Kidney glomerular epithelial cell (primary cell): ENCODE measurements at regions not wholly inside any gene's neighbourhood (a gene's known extent, or its start where the extent isn't known, plus 50 kb on each side); places are given as distances from the start of the nearest gene placed in this dataset.
"Not testable (repeated sequence)": the region's sequence is repeated elsewhere in the genome, so short reads cannot be mapped to it uniquely, and the experiment has no call there.

Experiments used
- DNase-seq: peaks from one replicate; lab custom pipeline; 2025; lab: John Stamatoyannopoulos, UW

DNA sequence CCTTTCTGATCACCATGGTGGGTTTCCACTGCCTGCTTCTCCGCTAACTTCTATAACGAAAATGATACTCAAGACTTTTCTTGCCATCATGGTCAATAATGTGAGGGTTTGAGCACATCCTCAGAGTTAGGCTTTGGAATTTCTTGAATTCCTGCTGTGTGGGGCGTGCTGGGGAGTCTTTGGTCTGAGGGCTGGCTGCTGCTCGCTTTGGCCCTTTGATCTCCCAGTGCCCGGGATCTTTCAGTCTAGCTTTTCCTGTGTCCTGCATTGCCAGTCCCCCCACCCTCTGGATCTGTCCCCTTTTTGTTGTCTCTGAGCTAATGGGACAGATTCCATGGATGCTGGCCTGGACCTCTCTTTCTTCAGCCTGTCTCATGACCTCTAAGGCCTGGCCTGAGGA, 182.6 kb downstream of the NPIPA7 start:
- DNase-seq: not testable (repeated sequence)

DNA sequence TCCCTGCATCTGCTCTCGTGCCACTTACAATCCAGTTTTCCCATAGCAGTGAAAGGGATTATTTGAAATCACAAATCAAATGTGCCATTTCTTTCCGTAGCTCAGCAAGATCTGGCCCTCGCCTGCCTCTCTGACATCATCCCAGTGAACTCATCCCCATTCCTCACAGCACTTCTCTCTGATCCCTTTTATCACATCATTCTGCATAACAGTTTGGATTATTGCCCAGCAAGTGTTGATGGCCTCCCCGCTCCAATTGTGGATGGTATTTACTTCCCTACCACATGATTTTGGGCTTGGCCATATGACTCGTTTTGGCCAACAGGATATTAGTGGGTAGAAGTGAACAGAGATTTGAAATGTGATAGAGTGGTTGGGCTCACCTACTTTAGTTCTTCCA, 185.0 kb downstream of the NPIPA7 start:
- DNase-seq: not testable (repeated sequence)

DNA sequence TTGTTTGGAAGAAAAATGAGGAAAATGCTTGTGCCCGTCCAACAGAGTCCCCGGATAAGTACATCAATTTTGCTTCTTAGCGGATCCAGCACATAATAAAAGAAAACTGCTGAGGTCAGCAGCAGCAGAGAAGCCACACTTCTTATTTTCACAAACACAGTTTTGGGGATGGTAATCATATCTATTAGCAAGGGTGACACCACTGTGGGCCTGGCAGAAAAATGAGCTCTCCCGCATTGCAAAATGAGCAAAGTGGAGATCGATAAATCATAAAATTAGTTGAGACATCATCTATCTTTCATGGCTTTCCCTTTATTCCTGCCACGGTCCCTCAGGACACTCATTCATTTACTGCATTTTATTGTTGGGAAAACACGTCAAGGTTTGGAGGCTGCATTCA, 186.4 kb downstream of the NPIPA7 start:
- not testable (repeated sequence) for DNase-seq

DNA sequence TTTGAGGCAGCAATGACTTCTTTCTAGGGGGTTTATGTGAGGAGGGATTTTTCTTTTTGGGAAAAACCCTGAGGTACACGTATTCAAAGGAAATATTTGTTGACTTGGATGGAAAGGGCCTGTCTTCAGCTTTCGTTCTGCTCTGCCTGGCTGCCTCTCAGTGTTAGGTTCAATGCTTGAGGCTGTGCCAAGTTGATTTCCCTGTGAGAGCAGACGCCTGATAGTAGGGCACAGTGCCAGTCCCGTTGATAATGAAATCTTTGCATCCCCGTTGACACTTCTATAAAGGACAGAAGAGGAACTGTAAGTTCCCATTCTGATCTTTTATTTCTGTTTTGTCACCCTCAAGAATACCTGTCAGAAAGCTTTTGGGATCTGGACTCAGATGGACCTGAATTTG, 191.1 kb downstream of the NPIPA7 start:
- not testable (repeated sequence) for DNase-seq

DNA sequence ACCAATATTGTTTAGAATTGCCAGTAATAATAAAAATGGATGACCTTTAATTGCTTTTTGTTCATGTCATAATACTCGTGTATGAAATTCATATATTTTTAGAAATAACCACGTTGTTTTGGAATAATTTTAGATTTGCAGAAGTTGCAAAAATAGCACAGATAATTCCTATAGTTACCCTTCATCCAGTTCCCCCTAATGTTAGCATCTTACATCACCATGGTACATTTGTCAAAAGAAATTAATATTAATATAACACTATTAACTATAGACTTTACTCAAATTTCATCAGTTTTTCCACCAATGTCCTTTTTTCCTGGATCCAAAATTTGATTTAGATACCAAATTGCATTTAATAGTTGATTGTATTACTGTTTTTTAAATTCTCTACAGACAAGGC, 191.9 kb downstream of the NPIPA7 start:
- not testable (repeated sequence) for DNase-seq

DNA sequence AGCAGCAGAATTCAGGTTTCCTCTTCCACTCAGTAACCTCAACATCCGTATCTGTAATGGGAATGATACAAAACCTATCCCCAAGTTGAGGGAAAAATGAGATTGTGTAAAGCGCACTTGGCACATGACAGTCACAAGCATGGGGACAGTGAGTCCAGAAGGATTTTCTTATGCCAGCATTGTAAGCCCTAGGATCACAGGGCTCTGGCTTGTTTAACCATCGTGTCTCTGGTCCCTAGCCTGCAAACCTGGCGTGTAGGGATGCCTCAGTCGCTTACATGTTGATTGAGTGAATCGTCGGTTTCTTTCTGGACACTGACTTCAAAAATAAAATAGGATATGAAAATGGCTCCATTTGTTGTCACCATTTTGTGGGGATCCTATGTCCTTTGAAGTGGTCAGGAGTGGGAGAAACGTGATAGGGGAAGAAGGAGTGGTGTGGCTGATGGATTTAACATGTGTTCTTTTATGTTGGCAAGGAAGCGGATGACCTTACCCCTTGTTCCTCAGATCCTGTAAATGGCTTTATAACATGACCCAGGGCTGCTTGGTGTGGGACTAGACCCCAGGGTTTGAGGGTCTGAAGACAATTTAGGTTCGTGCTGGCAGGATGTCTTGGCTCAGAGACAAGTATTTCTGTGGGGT, 193.3 kb downstream of the NPIPA7 start:
- DNase-seq: not testable (repeated sequence)

DNA sequence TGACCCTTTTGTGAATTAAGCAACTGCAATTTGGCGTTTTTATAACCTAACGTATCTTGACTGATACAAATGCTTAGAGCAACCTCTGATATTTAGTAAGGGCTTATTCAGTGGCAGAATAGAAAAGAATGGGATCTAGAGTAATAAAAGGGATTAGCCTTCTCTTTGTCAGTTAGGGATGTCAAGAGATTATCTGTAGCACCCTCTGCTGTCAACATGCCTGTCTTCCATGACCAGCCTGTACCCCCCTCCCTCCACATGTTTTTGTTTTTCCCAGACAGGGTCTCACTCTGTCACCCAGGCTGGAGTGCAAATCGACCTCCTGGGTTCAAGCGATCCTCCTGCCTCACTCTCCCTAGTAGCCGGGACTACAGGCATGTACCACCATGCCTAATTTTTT, 198.1 kb downstream of the NPIPA7 start:
- DNase-seq: not testable (repeated sequence)

DNA sequence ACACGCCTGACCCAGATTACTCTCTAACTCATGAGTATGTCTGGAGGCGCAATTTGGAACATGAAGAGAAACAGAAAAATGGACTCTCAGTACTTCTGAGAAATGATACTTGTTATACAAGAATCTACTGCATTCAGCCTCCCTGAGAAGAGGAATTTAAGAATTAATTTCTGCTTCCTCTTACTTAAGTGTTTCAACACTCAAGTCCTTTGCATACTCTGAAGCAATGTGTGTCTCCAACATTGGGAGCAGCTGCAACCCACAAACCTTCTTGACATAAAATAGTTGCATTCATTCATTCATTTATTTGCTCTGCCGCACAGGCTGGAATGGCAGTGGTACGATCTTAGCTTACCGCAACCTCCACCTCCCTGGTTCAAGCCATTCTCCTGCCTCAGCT, 199.8 kb downstream of the NPIPA7 start:
- no peak for DNase-seq

DNA sequence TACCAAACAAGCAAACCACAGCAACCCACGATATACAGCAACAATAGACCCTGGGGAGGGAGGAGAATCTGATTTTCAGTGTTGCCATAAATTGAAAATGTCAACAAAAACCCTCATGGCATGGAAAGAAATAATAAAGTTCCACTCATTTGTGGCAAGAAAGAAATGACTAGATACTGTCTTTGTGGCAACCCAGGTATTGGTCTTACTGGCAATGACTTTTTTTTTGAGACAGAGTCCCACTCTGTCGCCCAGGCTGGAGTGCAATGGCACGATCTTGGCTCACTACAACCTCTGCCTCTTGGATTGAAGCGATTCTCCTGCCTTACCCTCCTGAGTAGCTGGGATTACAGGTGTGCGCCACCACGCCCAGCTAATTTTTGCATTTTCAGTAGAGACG, 204.0 kb downstream of the NPIPA7 start:
- DNase-seq: not testable (repeated sequence)

DNA sequence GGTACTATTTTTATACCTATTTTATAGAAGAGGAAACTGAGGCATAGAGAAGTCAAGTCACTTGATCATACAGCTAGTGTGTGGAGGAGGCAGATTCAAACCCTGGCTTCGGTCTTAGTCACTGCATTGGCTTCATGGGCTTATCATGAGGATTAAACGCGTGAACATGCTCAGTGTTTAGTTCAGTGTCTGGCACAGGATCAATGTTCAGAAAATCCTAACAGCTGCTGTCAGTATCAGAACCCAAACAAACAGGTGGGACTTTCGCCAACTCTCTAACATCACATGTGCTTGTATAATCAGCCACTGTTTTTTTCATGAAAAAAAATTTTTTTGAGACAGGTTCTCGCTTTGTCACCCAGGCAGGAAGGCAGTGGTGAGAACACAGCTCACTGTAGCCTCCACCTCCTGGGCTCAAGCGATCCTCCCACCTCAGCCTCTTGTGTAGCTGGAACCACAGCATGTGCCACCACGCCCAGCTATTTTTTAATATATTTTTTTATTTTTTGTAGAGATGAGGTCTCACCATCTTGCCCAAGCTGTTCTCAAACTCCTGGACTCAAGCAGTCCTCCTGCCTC, 207.2 kb downstream of the NPIPA7 start:
- not testable (repeated sequence) for DNase-seq

DNA sequence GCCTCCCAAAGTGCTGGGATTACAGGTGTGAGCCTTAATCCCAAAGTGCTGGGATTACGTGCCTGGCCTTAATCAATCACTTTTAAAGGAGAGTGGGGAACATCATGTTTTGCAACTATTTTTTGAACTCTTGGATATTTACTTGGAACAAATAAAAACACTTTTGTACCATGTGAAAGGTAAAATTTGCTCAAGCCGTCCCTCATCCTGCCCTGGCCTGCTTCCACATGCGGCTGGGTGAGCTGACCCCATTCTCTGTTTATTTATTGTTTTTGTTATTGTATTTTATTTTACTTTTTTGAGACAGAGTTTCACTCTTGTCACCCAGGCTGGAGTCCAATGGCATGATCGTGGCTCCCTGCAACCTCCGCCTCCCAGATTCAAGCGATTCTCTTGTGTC, 208.0 kb downstream of the NPIPA7 start:
- not testable (repeated sequence) for DNase-seq

DNA sequence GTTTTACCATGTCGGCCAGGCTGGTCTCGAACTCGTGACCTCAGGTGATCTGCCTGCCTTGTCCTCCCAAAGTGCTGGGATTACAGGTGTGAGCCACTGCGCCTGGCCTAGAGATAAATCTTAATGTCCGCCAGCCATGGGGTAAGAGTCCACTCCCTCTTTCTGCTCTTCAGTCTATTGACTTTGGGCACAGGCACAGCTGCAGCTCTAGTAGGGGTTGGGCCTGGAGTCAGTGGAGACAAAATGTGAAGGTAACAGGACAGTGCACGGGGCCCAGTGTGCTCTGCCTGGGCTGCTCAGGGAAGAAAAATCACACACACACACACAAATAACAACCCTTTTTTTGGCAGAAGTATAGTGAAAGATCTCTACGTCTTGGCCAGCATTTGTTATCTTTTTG, 209.5 kb downstream of the NPIPA7 start:
- not testable (repeated sequence) for DNase-seq

DNA sequence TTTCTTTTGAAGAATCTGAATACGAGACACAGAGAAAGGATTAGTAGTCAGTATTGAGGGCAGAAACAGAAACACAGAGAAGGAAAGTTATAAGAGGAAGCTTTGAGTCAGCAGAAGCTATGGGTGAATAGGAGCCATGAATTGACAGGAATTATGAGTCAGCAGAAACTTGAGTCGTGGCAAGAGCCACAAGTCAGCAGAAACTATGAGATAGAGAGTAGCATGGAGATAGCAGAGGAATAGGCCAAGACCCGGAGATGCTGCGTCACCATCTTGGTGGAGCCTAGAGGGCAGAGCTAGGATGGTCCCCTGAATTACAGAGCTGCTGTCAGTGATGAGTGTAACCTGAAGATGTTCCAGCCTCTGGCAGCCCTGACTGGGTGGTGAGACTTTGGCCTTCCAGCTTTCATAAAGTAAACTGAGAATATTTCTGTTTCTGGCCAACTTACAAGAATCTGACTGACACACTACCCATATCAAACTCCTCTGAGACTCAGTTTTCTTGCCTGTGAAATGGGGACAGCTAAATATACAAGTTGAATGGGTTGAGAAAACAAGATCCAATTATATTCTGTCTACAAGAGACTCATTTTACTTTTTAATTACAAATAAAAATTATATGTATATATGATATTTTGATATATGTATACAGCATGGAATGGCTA, 211.8 kb downstream of the NPIPA7 start:
- not testable (repeated sequence) for DNase-seq

DNA sequence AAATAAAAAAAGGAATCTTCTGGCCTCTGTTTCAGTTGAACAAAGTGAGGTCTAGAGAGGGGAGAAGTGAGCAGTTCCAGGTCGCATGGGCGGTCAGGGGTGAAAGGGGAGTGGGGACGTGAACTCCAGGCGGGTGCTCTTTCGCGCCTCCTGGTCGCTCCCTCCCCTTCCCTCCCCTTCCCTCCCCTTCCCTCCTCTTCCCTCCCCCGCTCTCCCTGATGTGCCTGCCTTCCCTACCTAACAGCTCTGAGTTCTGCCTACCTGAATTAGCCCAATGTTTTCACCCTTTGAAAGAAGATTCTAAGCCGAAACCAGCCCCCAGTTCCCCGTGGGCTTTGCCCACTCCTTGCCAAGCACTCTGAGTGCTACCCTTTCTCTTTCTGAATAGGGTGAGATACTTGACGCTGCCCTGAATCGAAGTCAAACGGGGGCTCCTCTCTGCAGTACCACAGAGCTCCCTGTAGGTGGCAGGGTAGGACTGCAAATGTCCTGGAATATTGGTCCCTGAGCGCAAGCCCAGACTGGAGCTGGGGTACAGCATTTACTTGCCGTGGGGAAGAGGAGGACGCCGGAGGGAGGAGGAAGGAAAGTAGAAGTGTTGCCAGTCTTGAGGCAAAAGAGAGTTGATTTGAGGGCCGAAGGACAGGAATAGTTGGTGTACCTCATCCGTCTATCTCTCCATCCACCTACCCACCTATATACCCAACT, 214.4 kb downstream of the NPIPA7 start:
- DNase-seq: not testable (repeated sequence)

DNA sequence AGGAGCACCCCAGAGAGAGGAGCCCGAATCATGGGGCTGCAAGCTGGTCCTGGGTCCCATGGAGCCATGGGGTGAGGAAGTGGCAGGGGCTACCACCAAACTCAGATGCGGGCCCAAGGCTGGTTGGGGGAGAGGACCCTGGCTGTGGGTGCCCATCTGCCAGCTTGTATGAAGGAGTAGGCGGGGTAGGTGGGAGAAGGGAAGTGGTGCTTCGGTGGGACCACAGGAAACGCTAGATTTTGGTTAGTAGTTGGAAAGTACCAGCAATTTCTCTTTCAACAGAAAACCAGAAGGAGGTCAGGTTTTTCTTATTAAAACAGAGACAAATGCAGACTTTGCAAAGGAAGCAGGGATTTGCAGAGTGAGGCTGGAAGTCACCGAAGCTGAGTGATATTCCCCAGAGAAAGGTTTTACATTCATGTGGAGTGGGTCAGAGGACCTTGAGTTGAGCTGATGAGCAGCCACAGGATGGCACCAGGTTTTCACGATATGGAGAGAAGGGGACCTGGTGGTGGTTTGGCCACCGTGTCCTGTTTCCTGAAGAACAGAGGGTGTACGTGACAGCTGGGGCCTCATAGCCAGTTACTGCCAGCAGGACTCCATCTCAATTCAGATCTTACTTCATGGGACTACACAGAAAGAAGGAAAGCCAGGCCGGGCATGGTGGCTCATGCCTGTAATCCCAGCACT, 216.2 kb downstream of the NPIPA7 start:
- DNase-seq: not testable (repeated sequence)

DNA sequence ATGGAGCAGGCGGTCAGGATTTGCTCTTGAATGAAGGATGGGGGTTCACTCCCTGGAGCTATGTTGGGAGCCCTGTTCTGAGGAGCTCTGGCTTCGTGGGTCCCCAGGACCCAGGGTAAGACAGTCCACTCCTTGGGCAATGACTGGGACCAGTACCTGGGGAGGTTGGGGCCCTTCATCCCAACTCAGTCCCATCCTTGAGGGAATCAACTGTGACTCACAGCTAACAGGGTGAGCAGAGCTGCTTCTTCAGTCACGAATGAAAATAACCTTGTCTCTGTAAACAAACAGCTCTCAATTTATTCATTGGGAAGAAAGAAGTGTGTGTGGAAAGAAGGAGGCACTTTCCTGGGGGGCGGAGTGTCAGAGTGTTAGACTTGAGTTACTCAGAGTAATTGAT, 222.3 kb downstream of the NPIPA7 start:
- DNase-seq: not testable (repeated sequence)

DNA sequence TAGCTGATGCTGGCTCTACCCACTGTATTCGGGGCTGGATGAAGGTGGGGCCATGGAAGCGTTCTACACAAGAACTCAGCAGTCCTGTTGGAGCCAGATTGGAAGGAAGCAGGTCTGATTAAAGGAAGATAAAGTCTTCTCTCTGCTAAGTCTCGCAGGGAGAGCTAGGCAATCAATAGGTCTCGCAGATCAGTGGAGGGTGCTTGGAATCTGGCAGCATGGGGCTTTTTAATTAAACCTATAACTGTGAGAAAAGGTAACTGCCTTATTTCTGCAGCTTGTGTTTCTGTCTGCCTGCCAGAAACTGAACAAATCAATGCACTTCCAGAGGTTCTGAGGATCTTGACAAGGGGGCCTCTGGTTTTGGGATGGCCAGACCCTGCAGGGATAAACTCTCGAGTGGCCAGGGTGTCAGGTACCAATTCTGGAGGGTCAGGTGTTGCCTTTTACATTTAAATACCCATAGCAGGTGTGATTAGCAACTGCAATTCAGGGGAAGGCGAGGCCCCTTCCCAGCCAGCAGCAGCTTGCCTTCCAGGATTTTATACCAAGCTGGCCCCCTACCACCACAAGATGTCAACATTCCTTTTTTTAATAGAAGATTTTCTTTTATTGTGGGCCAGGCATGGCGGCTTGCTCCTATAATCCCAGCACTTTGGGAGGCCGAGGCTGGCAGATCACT, 228.6 kb downstream of the NPIPA7 start:
- not testable (repeated sequence) for DNase-seq

DNA sequence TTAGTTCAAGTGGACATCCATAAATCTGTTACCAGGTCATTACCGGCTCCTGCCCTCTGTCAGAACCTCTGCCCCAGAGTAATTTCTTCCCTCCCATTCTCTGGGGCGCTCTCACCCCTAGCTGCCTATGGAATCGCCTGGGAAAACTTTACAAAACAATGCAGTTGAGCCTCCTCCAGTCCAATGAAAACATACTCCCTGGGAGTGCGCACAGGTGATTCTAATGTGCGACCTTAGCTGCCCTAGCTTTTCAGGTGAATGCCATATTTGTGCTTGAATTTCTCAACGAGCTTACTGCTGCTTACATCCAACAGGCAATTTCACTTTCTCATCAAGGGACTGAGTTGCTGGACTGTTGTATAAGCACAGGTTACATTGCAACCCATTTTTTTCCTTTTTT, 230.7 kb downstream of the NPIPA7 start:
- not testable (repeated sequence) for DNase-seq

DNA sequence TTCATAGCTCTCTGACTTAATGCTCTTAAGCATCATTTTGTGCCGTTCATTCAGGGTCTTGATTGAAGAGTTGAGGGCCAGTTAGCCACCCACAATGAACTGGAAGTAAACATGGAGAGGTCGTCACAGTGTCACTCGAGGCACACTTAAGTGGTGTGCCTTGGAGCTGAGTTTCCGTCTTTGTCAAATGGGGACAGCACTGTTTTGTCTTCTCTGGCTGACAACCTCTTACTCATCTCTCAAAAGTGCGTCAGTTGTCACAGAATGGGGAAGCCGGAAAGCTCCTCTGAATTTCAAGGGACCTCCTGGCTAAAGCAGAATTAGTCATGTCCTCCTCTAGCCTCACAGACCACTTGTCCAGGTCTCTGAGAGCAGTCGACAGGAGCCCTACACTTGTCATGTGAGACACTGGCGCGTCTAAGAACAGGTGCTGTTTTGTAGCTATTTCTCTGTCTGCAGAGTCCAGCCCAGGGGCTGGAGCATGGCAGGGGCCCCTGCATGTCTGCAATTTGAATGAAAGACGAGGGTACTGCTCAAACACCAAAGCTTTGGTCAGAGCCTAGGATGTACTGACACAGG, 231.5 kb downstream of the NPIPA7 start:
- DNase-seq: not testable (repeated sequence)

DNA sequence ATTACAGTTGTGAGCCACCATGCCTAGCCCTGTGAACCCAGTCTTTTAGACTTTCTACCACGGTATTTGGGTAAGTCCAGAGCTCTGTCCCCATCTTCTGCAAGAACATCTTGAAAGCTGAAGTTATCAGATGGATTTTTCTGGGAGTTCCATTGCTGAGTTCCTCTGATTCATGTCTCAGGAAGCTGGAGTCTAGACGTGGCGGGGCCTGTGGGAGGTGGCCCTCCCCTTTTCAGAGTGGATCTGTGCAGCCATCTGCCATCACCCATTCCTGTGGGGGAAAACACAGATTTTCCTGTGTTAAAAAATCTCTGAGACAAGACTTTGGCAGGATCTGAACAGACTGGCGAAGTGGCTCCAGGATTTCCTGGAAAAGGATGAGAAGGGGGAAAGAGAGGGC, 234.3 kb downstream of the NPIPA7 start:
- not testable (repeated sequence) for DNase-seq

DNA sequence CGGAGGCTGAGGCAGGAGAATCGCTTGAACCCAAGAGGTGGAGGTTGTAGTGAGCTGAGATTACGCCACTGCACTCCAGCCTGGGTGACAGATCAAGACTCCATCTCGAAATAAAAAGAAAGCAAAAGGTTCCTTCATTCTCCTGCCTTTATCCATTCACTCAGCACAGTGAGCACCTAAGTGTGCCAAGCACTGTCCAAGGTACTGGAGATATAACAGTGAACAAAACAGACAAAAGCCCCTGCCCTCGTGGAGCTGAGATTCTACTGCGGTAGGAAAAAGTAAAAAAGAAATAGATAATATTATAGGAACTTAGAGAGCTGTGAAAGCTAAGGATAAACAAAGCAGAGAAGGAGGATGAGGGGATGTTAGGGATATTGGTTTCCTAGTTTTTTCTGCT, 235.5 kb downstream of the NPIPA7 start:
- DNase-seq: not testable (repeated sequence)
